Cardiac muscle cell (in vitro differentiated cells and primary cell): ENCODE measurements at regions not wholly inside any gene's neighbourhood (a gene's known extent, or its start where the extent isn't known, plus 50 kb on each side); places are given as distances from the start of the nearest gene placed in this dataset.

Experiments used
- DNase-seq, 2 donors: peaks; one replicate each; pipeline versions ENCODE4 v3.0.0 to v3.0.0-alpha.2; 2010 to 2017; ENCODE audit warnings: low read depth in 1 of 2, low spot score in 1 of 2
- H3K27ac ChIP-seq: fragments of 200-600 bp; sonication (generic); 2 replicates; pipeline ENCODE4 v1.5.1; 2016
- H3K27me3 ChIP-seq: fragments of 200-600 bp; sonication (generic); 2 replicates; pipeline ENCODE4 v1.6.0; 2016; ENCODE audit warnings: control low read depth
- H3K36me3 ChIP-seq: fragments of 200-600 bp; sonication (generic); 2 replicates; pipeline ENCODE4 v1.5.1; 2016; ENCODE audit warnings: control low read depth
- H3K4me1 ChIP-seq: fragments of 200-600 bp; sonication (generic); 2 replicates; pipeline ENCODE4 v1.8.1; 2017; ENCODE audit warnings: low read depth, mild to moderate bottlenecking, mixed run types
- H3K4me3 ChIP-seq: fragments of 200-600 bp; sonication (generic); 2 replicates; pipeline ENCODE4 v1.5.1; 2016; ENCODE audit warnings: mild to moderate bottlenecking
- H3K9me3 ChIP-seq: fragments of 200-600 bp; sonication (generic); 2 replicates; pipeline ENCODE4 v1.5.1; 2017; ENCODE audit warnings: low read depth, mild to moderate bottlenecking, control low read depth
- CTCF ChIP-seq: IDR thresholded peaks from 2 replicates; pipeline ENCODE4 v1.5.1; 2012; ENCODE audit warnings: low read depth, mild to moderate bottlenecking, low read length

- no peak for DNase-seq
- TF ChIP-seq CTCF: no peak
- H3K4me3 ChIP-seq: no peak overlapping the region
- H3K4me1 ChIP-seq: peaks cover 9% of the 10 kb centered on the region
- H3K27me3 ChIP-seq: no peaks in the 10 kb centered on the region
- H3K9me3 ChIP-seq: no peaks in the 10 kb centered on the region
- no peaks in the 10 kb centered on the region for H3K36me3 ChIP-seq
- no peak overlapping the region for H3K27ac ChIP-seq
These were observed 98.7 kb upstream of the ZNF438 start for GRCh38 chr10:31130406-31130805.

- Histone ChIP-seq H3K27me3 (no peaks in the 10 kb centered on the region), H3K4me1 (peaks cover 9% of the 10 kb centered on the region), H3K36me3 (no peaks in the 10 kb centered on the region), H3K27ac (no peak overlapping the region), H3K4me3 (no peak overlapping the region), H3K9me3 (no peaks in the 10 kb centered on the region)
- DNase-seq: no peak
- no peak for TF ChIP-seq CTCF
These were observed 99.6 kb upstream of the ZNF438 start for GRCh38 chr10:31131251-31131650.

DNA sequence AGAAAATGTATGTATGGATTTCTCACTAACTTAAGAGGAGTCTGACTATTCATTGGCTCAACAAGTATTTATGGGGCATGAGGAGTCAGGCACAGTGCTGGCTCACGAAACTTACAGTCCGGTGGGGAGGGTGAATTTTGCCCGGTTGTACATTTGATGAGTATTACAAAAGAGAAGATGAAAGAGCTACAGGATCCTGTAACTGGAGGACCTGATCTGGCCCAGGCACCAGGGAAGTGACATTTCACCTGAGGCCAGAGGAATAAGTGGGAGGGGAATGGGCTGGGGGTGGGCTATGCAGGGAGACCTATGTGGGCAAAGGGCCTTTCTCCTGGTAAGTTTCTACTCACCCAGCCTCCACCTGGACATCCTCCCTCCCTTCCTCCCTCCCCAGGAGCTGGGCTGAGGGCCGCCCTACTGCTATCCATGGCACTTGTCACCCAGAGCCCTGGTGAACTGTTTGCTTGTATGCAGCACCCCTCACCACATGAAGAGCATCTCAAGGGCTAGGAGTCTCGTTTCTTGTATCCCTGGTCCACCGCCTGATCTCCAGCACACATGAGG, 101.1 kb upstream of the ZNF438 start:
- Histone ChIP-seq H3K27ac (no peak overlapping the region), H3K27me3 (no peaks in the 10 kb centered on the region), H3K4me3 (no peak overlapping the region), H3K9me3 (no peaks in the 10 kb centered on the region), H3K36me3 (no peaks in the 10 kb centered on the region), H3K4me1 (peaks cover 9% of the 10 kb centered on the region)
- TF ChIP-seq CTCF: no peak
- DNase-seq: no peak

- Histone ChIP-seq H3K36me3 (no peaks in the 10 kb centered on the region), H3K27me3 (no peaks in the 10 kb centered on the region), H3K4me3 (no peak overlapping the region), H3K9me3 (no peaks in the 10 kb centered on the region), H3K27ac (no peak overlapping the region), H3K4me1 (peaks cover 9% of the 10 kb centered on the region)
- DNase-seq: no peak
- no peak for TF ChIP-seq CTCF
These were observed 101.7 kb upstream of the ZNF438 start for GRCh38 chr10:31133251-31133791.

DNA sequence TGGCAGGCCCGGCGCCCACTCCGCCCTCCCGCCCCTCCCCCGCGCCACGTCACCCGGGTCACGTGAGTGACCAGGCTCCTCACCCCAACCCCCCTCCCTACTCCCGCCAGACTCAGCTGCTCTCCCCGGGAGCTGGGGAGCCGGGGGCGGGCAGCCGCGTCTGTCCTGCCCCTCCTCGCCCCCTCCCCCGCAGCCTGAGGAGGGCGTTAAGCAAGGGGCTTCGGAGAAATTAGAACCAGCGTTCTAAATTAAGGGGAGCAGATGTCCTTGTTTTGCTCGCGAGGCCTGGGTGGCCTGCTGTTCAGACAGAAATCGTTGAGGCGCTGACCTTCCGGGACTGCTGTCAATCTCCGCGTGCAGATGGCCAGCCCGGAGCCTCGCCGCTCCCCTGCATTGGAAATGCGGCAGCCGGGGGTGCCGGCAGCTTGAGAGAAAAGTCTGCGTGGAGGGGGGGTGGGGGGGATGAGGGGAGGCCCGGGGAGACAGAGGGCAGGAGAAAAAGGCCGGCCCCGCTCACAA, 102.2 kb upstream of the ZNF438 start:
- Histone ChIP-seq H3K27ac (peak overlapping the region; percentile 70), H3K27me3 (no peaks in the 10 kb centered on the region), H3K9me3 (no peaks in the 10 kb centered on the region), H3K36me3 (no peaks in the 10 kb centered on the region), H3K4me3 (peak overlapping the region; percentile 22), H3K4me1 (peaks cover 9% of the 10 kb centered on the region)
- no peak for TF ChIP-seq CTCF
- DNase-seq: peak; percentile 81 to 91
